OCI-LY7 (cell line): ENCODE measurements at regions not wholly inside any gene's neighbourhood (a gene's known extent, or its start where the extent isn't known, plus 50 kb on each side); places are given as distances from the start of the nearest gene placed in this dataset.

ENCODE experiments used
- BruUV-seq: library from RNA; stranded (reverse); fragments of 400-500 nt; replicated peaks from 2 replicates; lab custom pipeline; 2021; lab: Mats Ljungman, UMichigan
- CTCF ChIA-PET: fragments of 300-600 bp; sonication (Branson Sonifier 250); formaldehyde crosslinking; loops from one replicate; lab custom pipeline; 2022; ENCODE audit warnings: antibody characterized with exemption; ENCODE audit not compliant: unreplicated experiment; lab: Charles Lee
- POLR2A ChIA-PET: fragments of 300-600 bp; sonication (Branson Sonifier 250); formaldehyde crosslinking; loops from one replicate; lab custom pipeline; 2022; ENCODE audit warnings: antibody characterized with exemption; lab: Charles Lee
- DNase-seq: peaks from one replicate; pipeline ENCODE4 v3.0.0-alpha.2; 2015; ENCODE audit warnings: low spot score
- H2AFZ ChIP-seq: fragments of 200-600 bp; sonication (generic), shearing (Covaris generic); 2 replicates; pipeline ENCODE4 v1.6.1; 2014; ENCODE audit warnings: mild to moderate bottlenecking, antibody characterized with exemption, low read length, moderate library complexity
- H3K27ac ChIP-seq: fragments of 200-600 bp; sonication (generic); 2 replicates; pipeline ENCODE4 v1.5.1; 2014; ENCODE audit warnings: mixed run types, low read depth, mild to moderate bottlenecking, moderate library complexity, low read length, inconsistent platforms; ENCODE audit not compliant: poor library complexity, severe bottlenecking
- H3K36me3 ChIP-seq: fragments of 200-600 bp; sonication (generic); 2 replicates; pipeline ENCODE4 v1.6.1; 2014; ENCODE audit warnings: mild to moderate bottlenecking, antibody characterized with exemption, low read length, moderate library complexity, mixed read lengths; ENCODE audit not compliant: insufficient read depth
- H3K4me1 ChIP-seq: fragments of 200-600 bp; sonication (generic); 2 replicates; pipeline ENCODE4 v1.5.1; 2014; ENCODE audit warnings: mild to moderate bottlenecking, low read length; ENCODE audit not compliant: insufficient read depth, poor library complexity, severe bottlenecking
- H3K4me2 ChIP-seq: fragments of 200-600 bp; sonication (generic); 2 replicates; pipeline ENCODE4 v1.6.1; 2014; ENCODE audit warnings: mild to moderate bottlenecking, low read length
- H3K4me3 ChIP-seq: fragments of 200-600 bp; sonication (generic); 2 replicates; pipeline ENCODE4 v1.5.1; 2014; ENCODE audit warnings: mild to moderate bottlenecking, low read depth, low read length; ENCODE audit not compliant: poor library complexity, severe bottlenecking
- H3K79me2 ChIP-seq: fragments of 200-600 bp; sonication (generic); 2 replicates; pipeline ENCODE4 v1.6.1; 2016; ENCODE audit warnings: low read depth, mild to moderate bottlenecking, low read length, moderate library complexity, mixed read lengths; ENCODE audit not compliant: insufficient read depth
- H3K9me2 ChIP-seq: fragments of 200-600 bp; sonication (generic); 2 replicates; pipeline ENCODE4 v1.6.1; 2016; ENCODE audit warnings: mild to moderate bottlenecking, low read length, mixed read lengths; ENCODE audit not compliant: insufficient read depth
- H3K9me3 ChIP-seq: fragments of 200-600 bp; sonication (generic); 2 replicates; pipeline ENCODE4 v1.6.1; 2014; ENCODE audit warnings: mild to moderate bottlenecking, mixed run types, low read length, mixed read lengths
- H4K20me1 ChIP-seq: fragments of 200-600 bp; sonication (generic); 2 replicates; pipeline ENCODE4 v1.6.1; 2014; ENCODE audit warnings: mild to moderate bottlenecking, antibody characterized with exemption, low read length, moderate library complexity, mixed read lengths; ENCODE audit not compliant: insufficient read depth
- CTCF ChIP-seq: fragments of 200-600 bp; sonication (generic); conservative IDR thresholded peaks from 2 replicates; pipeline ENCODE4 v1.5.1; 2014; ENCODE audit warnings: mild to moderate bottlenecking, antibody characterized with exemption, low read length, moderate library complexity, mixed read lengths
- EZH2phosphoT487 ChIP-seq: fragments of 200-600 bp; sonication (generic); IDR thresholded peaks from 2 replicates; pipeline ENCODE4 v1.6.1; 2018; ENCODE audit warnings: low read depth, borderline replicate concordance, mild to moderate bottlenecking, mixed run types, antibody characterized with exemption, low read length, moderate library complexity, mixed read lengths
- intact Hi-C: fragments of 100-400 bp; cut with micrococcal nuclease; formaldehyde crosslinking; loops from one replicate; pipeline ENCODE4 v1.10.0; 2022; ENCODE audit not compliant: unreplicated experiment

GRCh38 chr12:105461944-105462762 is 131.7 kb downstream of the C12orf75 start:
- CTCF ChIA-PET: no interaction called here
- H3K36me3 ChIP-seq: no peaks in the 10 kb centered on the region
- no peaks in the 10 kb centered on the region for H3K9me3 ChIP-seq
- no peak for DNase-seq
- no peaks in the 10 kb centered on the region for H3K79me2 ChIP-seq
- H3K4me3 ChIP-seq: no peak overlapping the region
- no peaks in the 10 kb centered on the region for H4K20me1 ChIP-seq
- BruUV-seq: no TSS peak
- POLR2A ChIA-PET: interaction anchor here (0.6 to 0.8 kb wide), 3 partner anchors 19 to 1288 kb away, joined by 3 to 5 read pairs (median 3); no protein-coding TSS in a partner anchor
- H3K4me2 ChIP-seq: no peak overlapping the region
- no peaks in the 10 kb centered on the region for H3K9me2 ChIP-seq
- no peak overlapping the region for H3K27ac ChIP-seq
- TF ChIP-seq CTCF (no peak), EZH2phosphoT487 (no peak)
- H3K4me1 ChIP-seq: no peaks in the 10 kb centered on the region
- intact Hi-C loops: no loop called here
- H2AFZ ChIP-seq: no peak overlapping the region

DNA sequence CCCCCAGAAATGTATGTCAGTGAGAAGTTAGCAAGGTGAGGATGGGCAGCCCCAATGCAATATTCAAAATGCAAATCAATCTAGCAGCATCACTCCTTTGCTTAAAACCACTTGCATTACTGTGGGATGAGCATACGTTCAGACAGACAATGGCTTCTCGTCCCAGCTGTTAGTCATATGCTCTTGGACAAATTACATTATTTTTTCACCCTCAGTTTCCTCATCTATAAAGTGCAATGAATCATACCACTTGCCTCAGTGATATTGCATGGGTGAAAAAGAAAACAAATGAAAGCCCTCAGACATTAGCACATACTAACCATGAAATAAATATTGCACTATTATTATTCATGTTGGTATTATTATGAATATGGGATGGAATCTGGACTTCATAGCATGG is 132.3 kb downstream of the C12orf75 start:
- ChIA-PET POLR2A (interaction anchor here (0.7 to 0.8 kb wide), 2 partner anchors 838 to 1287 kb away, joined by 3 read pairs; no protein-coding TSS in a partner anchor), CTCF (no interaction called here)

More for the DNA sequence above, 132.3 kb downstream of the C12orf75 start:
- H3K27ac ChIP-seq: no peak overlapping the region
- no peak overlapping the region for H3K4me3 ChIP-seq
- no peak for TF ChIP-seq CTCF
- no peak for TF ChIP-seq EZH2phosphoT487
- H2AFZ ChIP-seq: no peak overlapping the region
- intact Hi-C loops: no loop called here
- H3K36me3 ChIP-seq: no peaks in the 10 kb centered on the region
- no peak overlapping the region for H3K4me2 ChIP-seq
- no peaks in the 10 kb centered on the region for H3K79me2 ChIP-seq
- no peaks in the 10 kb centered on the region for H3K4me1 ChIP-seq
- no peaks in the 10 kb centered on the region for H3K9me2 ChIP-seq
- DNase-seq: no peak
- no peaks in the 10 kb centered on the region for H4K20me1 ChIP-seq
- no TSS peak for BruUV-seq
- H3K9me3 ChIP-seq: no peaks in the 10 kb centered on the region
